NCI-H446 (cell line): ENCODE measurements at regions not wholly inside any gene's neighbourhood (a gene's known extent, or its start where the extent isn't known, plus 50 kb on each side); places are given as distances from the start of the nearest gene placed in this dataset.
"Not testable (repeated sequence)": the region's sequence is repeated elsewhere in the genome, so short reads cannot be mapped to it uniquely, and the experiment has no call there.

Source experiments
- DNase-seq, 2 experiments: peaks; one replicate each; lab custom pipeline; 2025; lab: John Stamatoyannopoulos, UW

DNA sequence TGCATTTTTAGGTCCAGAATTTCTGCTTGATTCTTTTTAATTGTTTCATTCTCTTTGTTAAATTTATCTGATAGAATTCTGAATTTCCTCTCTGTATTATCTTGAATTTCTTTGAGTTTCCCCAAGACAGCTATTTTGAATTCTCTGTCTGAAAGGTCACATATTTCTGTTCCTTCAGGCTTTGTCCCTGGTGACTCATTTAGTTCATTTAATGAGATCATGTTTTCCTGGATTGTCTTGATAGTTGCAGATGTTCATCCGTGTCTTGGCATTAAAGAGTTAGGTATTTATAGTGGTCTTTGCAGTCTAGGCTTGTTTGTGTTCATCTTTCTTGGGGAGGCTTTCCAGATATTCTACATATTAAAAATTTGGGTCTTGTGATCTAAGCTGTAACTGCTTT lies 694.8 kb upstream of the CCDC179 start:
- no peak for DNase-seq

DNA sequence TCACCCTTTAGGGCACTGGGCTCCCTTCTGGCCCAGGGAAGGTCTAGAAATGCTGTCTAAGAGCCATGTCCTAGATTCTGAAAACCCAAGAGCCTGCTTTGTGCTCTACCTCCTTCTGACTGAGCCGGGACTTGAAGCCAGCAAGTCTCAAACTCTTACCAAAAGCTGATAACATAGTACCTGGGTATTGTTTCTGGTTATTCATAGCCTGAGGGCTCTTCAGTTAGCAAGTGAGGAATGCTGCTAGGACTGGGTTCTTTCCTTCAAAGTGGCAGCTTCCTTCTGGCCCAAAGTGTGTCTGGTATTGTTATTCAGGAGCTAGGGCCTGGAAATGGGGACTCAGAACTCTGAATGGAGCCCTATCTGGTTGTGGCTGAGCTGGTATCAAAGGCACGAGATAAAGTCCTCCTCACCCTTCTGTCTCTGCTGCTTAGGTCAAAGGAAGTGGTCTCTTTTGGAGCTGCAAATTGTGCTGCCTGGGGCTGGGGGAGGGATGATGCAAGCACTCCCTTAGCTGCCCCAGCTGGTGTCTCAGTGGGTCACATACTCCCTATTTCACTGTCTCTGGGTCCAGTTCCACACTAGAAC lies 696.0 kb upstream of the CCDC179 start:
- no peak for DNase-seq

DNA sequence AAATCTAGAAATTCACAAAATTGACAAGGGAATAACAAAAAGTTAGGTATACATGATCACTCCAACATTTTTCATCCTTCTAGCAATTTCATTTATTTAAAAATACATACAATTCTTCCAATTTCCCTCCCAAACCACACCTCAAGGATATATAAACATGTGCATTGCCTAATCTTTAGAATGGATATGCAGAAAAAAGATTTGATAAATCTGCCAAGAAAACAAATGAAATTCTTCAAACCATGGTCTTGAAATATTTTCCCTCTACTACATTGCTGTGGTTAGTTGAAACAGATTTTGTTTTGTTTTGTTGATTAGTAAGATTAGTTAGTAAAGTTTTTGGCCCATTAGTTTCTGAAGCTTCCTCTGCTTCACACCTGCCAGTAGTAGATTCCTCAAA lies 703.3 kb upstream of the CCDC179 start:
- no peak for DNase-seq

DNA sequence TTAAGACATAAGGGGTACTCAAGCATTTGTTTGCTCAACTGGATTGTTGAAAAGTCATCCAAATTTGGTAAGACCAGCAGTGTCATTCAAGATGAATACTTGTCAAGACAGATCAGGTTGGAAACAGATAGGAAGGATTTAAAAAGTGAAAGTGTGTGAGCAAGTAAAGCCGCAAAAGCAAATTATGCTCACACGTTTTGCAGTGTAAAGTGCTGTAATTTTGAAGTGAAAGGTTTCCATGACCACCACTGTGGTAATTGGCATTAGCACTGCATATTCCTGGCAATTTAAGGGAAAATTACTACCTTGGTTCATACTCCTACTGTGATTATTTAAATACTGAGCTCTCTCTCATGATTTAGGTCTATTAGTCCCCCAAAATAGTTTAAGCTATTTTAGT lies 704.1 kb upstream of the CCDC179 start:
- no peak for DNase-seq

DNA sequence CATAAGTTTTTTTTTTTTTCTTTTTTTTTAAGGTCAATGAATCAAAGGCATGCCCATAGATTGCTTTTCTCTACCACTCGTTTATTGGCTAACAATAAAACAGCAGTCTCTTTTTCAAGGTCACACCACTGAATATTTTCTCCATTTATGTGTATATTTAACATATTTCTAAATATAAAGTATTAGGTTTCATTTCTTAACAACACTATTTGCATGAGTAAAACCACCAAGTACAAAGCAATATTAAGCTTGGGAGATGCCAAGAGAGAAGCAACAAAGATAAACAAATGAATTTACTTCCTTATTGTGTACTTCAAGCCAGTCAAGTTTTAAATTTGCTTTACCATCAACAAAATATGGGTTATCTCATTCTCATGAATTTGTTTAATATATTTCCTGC lies 708.9 kb upstream of the CCDC179 start:
- no peak for DNase-seq

DNA sequence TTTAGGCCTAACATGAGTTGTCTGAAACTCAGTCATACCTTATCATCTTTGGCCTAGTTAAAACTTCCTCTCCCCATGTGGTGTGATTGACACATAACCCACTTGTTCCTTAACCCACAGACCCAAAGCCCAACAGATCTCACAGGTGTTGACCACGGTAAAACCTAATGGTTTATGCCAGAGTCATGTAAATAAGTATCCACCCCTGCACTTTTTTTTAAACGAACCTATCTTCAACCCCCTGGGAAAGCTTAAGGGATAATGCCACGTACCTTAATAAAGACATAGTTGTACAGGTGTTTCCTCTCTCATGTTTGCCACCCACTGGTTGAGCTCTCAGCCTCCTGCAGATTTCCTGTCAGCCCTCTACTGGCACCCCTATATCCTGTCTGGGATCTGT lies 709.3 kb upstream of the CCDC179 start:
- no peak for DNase-seq

DNA sequence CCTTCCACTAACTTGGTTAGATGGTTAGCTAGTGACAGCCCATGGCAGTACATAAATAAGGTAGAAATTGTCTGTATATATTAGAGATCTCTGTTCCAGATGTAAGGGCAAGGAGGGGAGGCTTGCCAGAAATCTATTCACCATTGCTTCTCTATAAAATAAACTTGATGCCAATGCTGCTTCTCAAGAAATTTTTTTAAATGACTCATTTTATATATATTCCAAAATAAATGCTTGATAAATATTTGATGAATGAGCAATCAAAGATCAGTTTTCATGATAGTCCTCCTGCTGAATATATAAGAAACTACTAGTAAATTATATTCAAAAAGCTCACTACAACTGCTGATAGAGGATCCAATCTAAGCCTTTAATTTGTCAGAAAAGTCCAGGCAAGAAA lies 710.6 kb upstream of the CCDC179 start:
- DNase-seq = no peak

DNA sequence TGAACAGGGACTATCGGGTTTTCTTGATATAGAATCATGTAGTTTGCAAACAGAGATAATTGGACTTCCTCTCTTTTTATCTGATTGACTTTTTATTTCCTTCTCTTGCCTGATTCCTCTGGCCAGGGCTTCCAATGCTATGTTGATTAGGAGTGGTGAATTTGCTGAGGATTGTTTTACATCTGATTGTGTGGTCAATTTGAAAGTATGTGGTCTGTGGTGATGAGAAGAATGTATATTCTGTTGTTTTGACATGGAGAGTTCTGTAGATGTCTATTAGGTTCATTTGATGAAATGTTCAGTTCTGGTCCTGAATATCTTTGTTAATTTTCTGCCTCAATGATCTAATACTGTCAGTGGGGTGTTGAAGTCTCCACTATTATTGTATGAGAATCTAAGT lies 713.2 kb upstream of the CCDC179 start:
- no peak for DNase-seq

DNA sequence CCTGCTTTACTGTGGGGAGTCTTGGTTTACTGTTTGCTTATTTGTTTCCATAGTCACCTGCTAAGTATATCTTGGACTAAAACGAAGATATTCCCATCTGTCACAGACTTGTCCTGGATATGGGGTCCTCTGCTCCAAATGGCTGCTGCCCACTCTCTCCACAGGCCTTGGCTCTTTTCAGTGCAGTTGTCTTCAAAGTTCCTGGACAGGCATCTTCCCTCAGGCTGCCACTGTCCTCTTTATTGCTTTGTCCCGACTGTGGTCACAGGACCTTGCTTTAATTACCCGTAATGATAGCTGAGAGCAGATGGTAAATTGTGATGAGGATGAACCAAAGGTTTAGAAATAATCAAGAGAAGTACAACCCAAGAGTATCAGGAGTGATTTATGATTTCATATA lies 713.9 kb upstream of the CCDC179 start:
- no peak for DNase-seq

DNA sequence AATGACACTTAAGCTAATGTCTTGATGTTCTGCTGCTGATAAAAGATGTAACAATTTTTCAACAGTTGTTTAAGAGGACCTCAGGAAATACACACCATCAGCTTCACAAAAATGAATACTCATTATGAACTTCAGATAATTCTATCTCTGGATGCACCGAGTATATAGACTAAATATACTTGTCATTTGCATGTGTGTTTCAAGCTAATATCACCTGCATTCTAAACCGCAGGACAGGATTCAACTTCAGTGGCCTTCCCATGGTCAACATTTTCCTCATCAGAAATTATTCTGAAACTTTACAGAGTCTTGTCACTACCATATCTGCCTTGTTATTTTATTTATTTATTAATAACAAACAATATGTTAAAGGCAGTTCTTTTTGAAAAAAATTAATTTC lies 717.0 kb upstream of the CCDC179 start:
- no peak for DNase-seq

DNA sequence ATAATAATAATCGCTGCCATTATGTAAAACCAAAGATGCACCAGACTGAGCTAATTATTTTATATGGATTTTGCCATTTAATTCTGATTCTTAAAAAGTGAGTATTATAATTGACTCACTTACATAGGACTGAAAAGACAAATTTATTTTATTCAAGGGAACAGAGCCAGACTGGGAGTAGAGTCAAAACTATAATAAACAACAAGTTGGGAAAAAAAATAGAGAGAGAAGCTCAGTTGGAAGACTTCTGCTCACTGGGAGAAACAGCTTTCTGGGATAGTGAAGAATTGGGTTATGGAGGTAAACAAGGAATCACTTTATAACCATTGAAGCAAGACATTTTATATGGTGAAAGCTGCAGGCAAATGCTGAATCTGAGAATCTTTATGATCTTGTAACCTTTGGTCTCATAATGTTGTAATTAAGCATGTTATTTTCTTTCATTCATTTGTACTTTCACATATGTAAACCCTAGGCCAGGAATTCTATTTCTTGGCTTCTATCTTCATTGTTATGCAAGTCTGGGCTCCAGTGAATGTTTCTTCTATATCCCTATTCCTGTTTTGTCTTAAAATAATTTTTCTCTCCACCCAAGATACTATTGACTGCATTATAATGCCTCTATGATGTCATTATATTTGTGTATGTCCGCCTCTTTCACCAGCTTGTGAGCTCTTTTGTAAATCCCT lies 725.3 kb upstream of the CCDC179 start:
- no peak for DNase-seq

DNA sequence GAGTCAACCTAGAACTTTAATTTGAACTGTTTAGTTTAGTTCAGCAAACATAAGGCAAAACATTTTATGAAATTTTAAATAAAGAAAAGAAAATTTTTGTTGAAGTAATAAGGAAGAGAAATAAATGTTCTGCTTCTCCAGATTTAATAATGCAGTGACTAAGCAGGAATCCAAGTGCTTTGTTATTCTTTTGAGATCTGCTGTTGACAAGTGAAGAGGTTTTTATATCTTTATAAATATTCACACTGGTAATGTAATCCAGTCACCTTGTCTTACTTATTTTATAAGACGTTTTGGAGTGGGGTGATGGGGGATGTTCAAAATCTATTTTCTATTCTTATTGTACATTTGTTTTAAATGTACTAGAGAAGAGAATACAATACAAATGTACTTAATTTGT lies 725.9 kb upstream of the CCDC179 start:
- DNase-seq = no peak

DNA sequence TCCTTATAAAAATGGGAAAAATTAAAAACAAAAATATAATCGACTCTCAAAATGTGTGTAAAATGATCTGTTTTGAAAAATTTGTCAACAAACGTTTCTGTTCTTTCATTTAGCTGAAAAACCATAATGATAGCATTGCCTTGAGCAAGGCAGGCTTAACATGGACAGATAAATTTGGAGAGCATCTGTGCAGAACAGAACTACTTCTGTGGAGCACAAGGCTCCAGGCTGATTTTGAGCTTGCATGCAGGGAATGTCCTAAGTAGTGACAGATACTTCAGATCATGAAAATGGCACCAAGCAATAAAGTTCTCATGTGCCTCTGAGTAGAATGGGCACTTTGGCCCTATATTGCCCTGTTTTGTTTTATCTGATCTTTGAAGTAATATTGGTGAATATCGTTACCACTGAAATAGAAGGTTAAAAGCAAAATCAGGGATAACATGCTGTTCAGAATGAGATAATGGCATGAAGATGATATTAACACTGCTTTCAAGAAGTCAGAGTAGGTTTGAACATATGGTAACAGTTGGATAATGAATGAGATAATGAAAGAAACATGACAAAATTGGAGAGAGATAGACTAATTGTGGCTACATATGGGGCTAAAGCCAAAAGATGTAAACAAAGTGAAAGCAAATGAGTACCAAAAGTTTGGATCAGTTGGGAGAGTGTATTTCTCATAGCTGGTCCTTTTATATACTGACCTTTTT lies 730.5 kb upstream of the CCDC179 start:
- no peak for DNase-seq

DNA sequence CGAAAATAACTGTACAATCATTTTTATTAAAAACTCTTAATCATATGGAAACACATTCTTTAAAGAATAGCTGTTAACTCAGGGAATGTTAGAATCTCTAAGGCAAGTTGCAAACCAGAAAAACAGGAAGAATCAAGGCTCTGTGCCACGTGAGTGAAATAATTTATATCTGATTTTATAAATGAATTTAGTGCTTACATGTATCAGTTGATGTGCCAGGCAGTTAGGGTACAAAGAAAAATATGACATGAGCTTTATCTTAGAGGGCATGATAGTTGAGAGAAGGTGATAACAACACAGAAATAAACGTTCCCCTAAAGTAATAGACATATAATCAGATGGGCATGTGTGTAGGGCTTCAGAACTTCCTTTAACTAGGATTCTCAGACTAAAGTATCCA lies 734.5 kb upstream of the CCDC179 start:
- no peak for DNase-seq

DNA sequence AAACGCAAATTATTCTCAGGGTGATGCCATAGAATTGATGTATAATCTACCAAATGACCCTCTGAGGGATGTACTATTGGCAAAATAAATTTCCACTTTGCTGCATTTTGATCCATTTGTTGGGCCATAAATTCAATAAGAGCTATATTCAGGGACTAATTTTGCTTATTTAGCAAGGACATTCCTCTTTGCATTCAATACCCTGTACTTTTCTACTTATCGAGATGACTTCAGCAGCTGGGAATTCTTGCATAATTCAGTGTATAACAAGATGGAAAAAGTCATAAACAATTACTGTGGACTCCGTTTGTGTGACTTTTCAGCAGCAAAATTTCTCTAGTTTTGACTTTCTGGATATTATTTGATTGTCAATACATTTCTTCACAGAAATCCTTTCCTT lies 744.7 kb upstream of the CCDC179 start:
- no peak for DNase-seq

DNA sequence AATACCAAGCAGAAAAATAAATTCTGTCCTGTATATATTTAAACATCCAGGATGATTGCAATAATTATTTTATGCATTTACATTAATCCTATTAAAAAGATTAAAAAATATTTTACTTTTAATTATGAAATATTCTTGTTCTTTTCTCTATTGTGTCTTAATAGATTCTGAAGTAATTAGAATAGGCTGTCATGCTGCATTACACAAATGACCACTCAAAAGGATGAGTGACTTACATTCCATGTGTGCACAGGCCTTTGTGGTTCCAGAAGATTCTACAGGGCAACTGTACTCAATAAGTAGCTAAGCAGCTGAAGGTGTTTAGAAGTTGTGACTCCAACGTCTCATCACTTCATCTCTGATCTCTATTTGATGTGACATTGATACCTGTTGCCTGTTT lies 745.9 kb upstream of the CCDC179 start:
- DNase-seq = no peak

DNA sequence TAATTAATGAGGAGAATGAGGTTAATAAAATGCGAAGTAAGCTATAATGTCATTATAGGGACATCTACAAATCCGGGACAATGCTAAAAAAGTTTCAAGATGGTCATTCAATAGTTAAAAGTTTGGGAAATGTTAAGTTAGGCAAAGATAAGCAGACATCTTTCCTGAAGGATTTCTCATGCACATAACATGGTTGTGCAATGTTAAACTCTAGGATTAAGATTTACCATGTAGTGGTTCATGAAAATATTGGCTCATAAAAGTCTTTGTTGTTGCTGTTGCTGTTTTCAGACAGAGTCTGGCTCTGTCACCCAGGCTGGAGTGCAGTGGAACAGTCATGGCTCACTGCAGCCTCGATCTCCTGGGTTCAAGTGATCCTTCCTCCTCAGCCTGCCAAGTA lies 751.5 kb upstream of the CCDC179 start:
- no peak for DNase-seq

DNA sequence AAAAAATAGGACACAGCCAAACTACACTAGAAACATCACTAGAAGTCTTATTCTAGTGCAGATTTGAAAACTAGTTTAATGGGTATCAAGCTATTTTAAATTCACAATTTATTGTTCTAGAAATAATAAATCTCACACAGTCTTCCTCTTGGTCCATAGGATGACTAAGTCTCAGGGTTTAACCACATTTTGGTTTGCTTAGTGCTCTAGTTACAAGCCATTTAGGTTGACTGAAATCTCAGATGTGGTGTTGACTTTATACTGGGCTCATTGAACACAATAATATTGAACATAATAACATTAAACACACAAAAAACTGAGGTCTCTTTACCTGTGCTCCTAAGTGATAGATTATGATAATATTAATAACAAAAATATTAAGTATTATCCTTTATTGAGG lies 760.3 kb upstream of the CCDC179 start:
- no peak for DNase-seq

DNA sequence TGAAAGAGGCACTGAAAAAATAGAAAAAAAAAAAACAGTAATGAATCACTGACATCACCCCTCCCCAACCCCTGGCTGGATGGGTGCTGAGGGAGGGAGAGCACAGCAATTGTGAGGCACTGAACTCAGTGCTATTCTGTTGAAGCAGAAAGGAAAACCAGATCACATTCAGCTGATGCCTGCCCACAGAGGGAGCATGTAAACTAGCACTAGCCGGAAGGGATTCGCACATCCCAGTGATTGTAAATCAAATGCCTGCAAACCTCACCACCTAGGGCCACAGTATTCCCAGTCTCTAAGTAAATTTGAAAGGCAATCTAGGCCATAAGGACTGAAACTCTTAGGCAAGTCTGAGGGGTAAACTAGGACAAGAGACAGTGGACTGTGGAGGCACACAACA lies 772.0 kb upstream of the CCDC179 start:
- DNase-seq = no peak

DNA sequence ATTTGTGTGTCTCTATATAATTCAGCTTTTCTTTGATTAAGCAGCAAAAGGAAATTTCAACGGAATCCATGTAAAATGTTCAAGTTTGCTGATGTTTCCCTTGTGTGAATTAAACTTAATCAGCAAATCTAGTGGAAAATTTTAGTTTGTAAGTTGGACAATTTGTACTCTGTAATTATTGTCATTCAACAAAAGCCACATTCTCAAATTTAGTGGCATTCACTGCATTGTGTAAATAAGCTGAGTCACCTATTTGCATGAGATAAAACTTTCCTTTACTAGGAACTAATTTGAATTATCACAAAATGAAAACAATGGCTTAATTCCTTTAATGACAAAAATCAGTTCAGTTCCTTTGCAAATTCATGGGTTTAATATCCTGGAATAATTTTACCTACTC lies 784.2 kb upstream of the CCDC179 start:
- DNase-seq = no peak

DNA sequence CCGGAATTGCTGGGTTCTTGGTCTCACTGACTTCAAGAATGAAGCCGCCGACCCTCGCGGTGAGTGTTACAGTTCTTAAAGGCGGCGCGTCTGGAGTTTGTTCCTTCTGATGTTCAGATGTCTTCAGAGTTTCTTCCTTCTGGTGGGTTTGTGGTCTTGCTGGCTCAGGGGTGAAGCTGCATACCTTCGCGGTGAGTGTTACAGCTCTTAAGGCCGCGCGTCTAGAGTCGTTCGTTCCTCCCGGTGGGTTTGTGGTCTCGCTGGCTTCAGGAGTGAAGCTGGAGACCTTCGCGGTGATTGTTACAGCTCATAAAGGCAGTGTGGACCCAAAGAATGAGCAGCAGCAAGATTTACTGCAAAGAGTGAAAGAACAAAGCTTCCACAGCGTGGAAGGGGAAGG lies 792.1 kb upstream of the CCDC179 start:
- not testable (repeated sequence) for DNase-seq

DNA sequence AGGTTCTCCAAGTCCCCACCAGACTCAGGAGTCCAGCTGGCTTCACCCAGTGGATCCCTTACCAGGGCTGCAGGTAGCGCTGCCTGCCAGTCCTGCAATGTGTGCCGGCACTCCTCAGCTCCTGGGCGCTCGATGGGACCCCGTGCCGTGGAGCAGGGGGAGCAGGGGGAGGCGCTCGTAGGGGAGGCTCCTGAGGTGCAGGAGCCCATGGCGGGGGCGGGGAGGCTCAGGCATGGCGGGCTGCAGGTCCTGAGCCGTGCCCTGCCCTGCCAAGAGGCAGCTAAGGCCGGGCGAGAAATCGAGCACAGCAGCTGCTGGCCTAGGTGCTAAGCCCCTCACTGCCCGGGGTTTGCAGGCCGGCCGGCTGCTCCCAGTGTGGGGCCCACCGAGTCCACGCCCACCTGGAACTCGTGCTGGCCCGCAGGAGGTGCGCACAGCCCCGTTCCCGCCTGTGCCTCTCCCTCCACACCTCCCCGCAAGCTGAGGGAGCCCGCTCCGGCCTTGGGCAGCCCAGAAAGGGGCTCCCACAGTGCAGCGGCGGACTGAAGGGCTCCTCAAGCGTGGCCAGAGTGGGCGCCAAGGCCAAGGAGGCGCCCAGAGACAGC lies 792.9 kb upstream of the CCDC179 start:
- no peak for DNase-seq

DNA sequence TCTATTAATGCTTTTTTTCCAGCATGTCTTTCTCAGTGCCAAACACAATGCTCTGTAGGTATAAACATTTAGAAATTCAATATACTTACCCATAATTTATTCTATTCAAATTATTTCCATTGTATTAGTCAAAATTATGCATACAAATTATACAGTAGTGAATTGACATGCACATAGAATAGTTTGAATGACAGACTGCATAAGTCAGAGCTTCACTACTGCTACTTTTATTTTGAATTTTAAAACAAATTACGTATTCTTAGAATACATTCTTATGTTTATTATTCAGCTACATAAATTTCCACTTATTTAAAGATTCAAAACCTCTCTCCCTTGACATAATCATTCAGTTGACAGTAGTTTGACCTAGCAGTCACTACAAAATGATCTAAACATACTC lies 808.0 kb upstream of the CCDC179 start:
- no peak for DNase-seq
